Uterus (tissue), 2 donors: ENCODE measurements at regions not wholly inside any gene's neighbourhood (a gene's known extent, or its start where the extent isn't known, plus 50 kb on each side); places are given as distances from the start of the nearest gene placed in this dataset.

Source experiments
- POLR2A ChIP-seq, 2 donors: fragments of 450-650 bp; IDR thresholded peaks; one replicate each; pipeline ENCODE4 v1.6.1; 2016; ENCODE audit warnings: antibody characterized with exemption in 2 of 2, mild to moderate bottlenecking in 1 of 2, moderate library complexity in 1 of 2
- TF ChIP-seq, protein P1 (sequence below), 4 experiments: fragments of 200-600 bp in 2 of 4; fragments of 450-650 bp in 2 of 4; sonication (generic) in 2 of 4; IDR thresholded peaks; one replicate each; pipeline ENCODE4 v1.5.1; 2016 to 2019; ENCODE audit warnings: antibody characterized with exemption in 4 of 4, mild to moderate bottlenecking in 2 of 4, moderate library complexity in 1 of 4

DNA sequence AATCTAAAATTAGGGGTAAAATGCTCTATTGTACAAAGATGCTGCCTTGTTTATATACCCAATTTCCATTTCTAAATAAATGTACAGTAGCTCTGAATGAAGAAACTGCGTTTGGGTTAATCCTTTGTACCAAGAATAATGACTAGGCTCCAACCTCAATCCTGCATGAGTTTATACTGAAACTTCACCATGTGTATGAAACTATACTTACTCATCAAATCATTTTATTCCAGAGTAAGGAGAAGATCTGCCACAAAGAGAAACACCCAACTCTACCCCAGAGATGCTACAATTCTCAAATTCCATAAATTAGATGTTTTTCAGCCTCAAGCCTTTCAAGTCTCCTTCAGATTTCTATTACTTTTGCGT lies 53.8 kb upstream of the AKR1E2 start:
- TF ChIP-seq, protein P1, sequence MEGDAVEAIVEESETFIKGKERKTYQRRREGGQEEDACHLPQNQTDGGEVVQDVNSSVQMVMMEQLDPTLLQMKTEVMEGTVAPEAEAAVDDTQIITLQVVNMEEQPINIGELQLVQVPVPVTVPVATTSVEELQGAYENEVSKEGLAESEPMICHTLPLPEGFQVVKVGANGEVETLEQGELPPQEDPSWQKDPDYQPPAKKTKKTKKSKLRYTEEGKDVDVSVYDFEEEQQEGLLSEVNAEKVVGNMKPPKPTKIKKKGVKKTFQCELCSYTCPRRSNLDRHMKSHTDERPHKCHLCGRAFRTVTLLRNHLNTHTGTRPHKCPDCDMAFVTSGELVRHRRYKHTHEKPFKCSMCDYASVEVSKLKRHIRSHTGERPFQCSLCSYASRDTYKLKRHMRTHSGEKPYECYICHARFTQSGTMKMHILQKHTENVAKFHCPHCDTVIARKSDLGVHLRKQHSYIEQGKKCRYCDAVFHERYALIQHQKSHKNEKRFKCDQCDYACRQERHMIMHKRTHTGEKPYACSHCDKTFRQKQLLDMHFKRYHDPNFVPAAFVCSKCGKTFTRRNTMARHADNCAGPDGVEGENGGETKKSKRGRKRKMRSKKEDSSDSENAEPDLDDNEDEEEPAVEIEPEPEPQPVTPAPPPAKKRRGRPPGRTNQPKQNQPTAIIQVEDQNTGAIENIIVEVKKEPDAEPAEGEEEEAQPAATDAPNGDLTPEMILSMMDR (IDR thresholded peaks at IDR 0.05) = no peak
- no peak for TF ChIP-seq POLR2A (IDR thresholded peaks at IDR 0.05)
